ENCODE measurements at regions not wholly inside any gene's neighbourhood (a gene's known extent, or its start where the extent isn't known, plus 50 kb on each side); places are given as distances from the start of the nearest gene placed in this dataset.

- Histone ChIP-seq H3K9me3 (peaks cover 0 to 7% (median 0%) of the 10 kb centered on the region in 4 donors), H3K27ac (no peak overlapping the region), H3K27me3 (no peaks in the 10 kb centered on the region), H3K36me3 (no peaks in the 10 kb centered on the region), H3K4me1 (no peaks in the 10 kb centered on the region), H3K4me3 (no peak overlapping the region)
- WGBS, 5 donors: 85 to 92% (median 88%) methylated on average over 3 of the region's 3 CpGs
- no peak for DNase-seq
- intact Hi-C loops (cut with DNase I; ENCODE audit: low total_unique reads): no loop called here
- TF ChIP-seq POLR2A (IDR thresholded peaks at IDR 0.05): no peak
- no peak for TF ChIP-seq EP300 (IDR thresholded peaks at IDR 0.05)
- TF ChIP-seq CTCF (IDR thresholded peaks at IDR 0.05): no peak
- TF ChIP-seq POLR2AphosphoS5 (IDR thresholded peaks at IDR 0.05): no peak
These were observed 618.5 kb downstream of the KCNJ2 start for GRCh38 chr17:70787721-70788300.

DNA sequence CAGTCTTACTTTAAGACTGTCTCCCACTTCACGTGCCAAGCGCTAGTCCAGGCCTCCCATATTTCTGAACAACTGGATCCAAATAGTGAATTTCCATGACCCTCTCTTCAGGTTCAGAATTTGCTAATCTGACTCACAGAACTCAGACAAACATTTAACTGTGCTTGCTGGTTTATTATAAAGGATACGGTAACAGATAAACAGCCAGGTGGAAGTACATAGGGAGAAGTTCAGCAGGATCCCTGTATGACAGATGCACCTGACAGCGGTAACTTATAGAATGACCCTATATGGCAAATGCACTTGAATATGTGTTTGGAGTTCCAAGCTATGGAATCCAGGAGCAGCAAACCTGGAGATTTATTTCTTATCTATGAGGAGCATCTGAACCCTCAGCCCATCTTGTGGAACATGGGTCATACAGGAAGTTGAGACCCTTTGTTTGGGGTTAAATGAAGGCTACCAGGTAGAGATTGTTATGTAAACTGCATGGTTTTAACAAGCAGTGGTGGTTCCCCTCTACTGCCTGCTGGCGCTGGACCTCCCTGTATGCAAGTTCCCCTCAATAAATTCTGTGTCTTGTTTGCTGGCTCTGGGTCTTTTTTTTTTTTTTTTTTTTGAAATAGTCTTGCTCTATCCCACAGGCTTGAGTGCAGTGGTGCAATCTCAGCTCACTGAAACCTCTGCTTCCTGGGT lies 622.6 kb downstream of the KCNJ2 start:
- Histone ChIP-seq H3K27ac (no peak overlapping the region), H3K9me3 (no peaks in the 10 kb centered on the region), H3K4me1 (no peaks in the 10 kb centered on the region), H3K4me3 (no peak overlapping the region), H3K36me3 (no peaks in the 10 kb centered on the region), H3K27me3 (no peaks in the 10 kb centered on the region)
- intact Hi-C loops (cut with DNase I; ENCODE audit: low total_unique reads): no loop called here
- WGBS, 5 donors: 77 to 88% (median 86%) methylated on average over 5 of the region's 5 CpGs
- DNase-seq: no peak
- TF ChIP-seq POLR2A (IDR thresholded peaks at IDR 0.05) (no peak), EP300 (IDR thresholded peaks at IDR 0.05) (no peak), POLR2AphosphoS5 (IDR thresholded peaks at IDR 0.05) (no peak), CTCF (IDR thresholded peaks at IDR 0.05) (no peak)

GRCh38 chr17:70794738-70795137 lies 625.4 kb downstream of the KCNJ2 start:
- no peak overlapping the region for H3K27ac ChIP-seq
- no peaks in the 10 kb centered on the region for H3K4me1 ChIP-seq
- DNase-seq: no peak
- TF ChIP-seq EP300 (IDR thresholded peaks at IDR 0.05) (no peak), POLR2AphosphoS5 (IDR thresholded peaks at IDR 0.05) (no peak), CTCF (IDR thresholded peaks at IDR 0.05) (no peak), POLR2A (IDR thresholded peaks at IDR 0.05) (no peak)
- no peaks in the 10 kb centered on the region for H3K9me3 ChIP-seq
- no peaks in the 10 kb centered on the region for H3K36me3 ChIP-seq
- 69 to 94% (median 87%) methylated on average over 1 of the region's 1 CpG for WGBS, 5 donors
- intact Hi-C loops (cut with DNase I; ENCODE audit: low total_unique reads): no loop called here
- no peaks in the 10 kb centered on the region for H3K27me3 ChIP-seq
- no peak overlapping the region for H3K4me3 ChIP-seq

GRCh38 chr17:70795620-70796019 lies 626.3 kb downstream of the KCNJ2 start:
- H3K9me3 ChIP-seq: no peaks in the 10 kb centered on the region
- H3K4me1 ChIP-seq: no peaks in the 10 kb centered on the region
- TF ChIP-seq EP300 (IDR thresholded peaks at IDR 0.05) (no peak), POLR2A (IDR thresholded peaks at IDR 0.05) (no peak), POLR2AphosphoS5 (IDR thresholded peaks at IDR 0.05) (no peak), CTCF (IDR thresholded peaks at IDR 0.05) (no peak)
- no peaks in the 10 kb centered on the region for H3K27me3 ChIP-seq
- no peak overlapping the region for H3K27ac ChIP-seq
- intact Hi-C loops (cut with DNase I; ENCODE audit: low total_unique reads): no loop called here
- H3K4me3 ChIP-seq: no peak overlapping the region
- H3K36me3 ChIP-seq: no peaks in the 10 kb centered on the region
- DNase-seq: no peak
- 81 to 89% (median 88%) methylated on average over 2 of the region's 2 CpGs for WGBS, 5 donors

All from stomach (tissue), 8 donors.